PC-9 (cell line): ENCODE measurements at regions not wholly inside any gene's neighbourhood (a gene's known extent, or its start where the extent isn't known, plus 50 kb on each side); places are given as distances from the start of the nearest gene placed in this dataset.

Source experiments
- CTCF ChIP-seq: fragments of 200-600 bp; sonication (generic); conservative IDR thresholded peaks from 2 replicates; pipeline ENCODE4 v1.6.1; 2017; ENCODE audit warnings: mixed run types, antibody characterized with exemption, mild to moderate bottlenecking, moderate library complexity
- EZH2 ChIP-seq: fragments of 200-600 bp; sonication (generic); IDR thresholded peaks from 2 replicates; pipeline ENCODE4 v1.8.0; 2017; ENCODE audit warnings: antibody characterized with exemption, low read depth

- TF ChIP-seq CTCF (no peak), EZH2 (no peak)
These were observed 164.5 kb upstream of the NCK2 start for GRCh38 chr2:105580216-105580615.
